ACC112 (cell line): ENCODE measurements at regions not wholly inside any gene's neighbourhood (a gene's known extent, or its start where the extent isn't known, plus 50 kb on each side); places are given as distances from the start of the nearest gene placed in this dataset.
A peak's percentile ranks its signal among the peaks of the same experiment; 100 is the strongest.
"Not testable (repeated sequence)": the region's sequence is repeated elsewhere in the genome, so short reads cannot be mapped to it uniquely, and the experiment has no call there.

Source experiments
- H2AFZ ChIP-seq: fragments of 200-600 bp; sonication (generic); one replicate; pipeline ENCODE4 v1.6.0; 2017; ENCODE audit warnings: antibody characterized with exemption, low read length; ENCODE audit not compliant: unreplicated experiment
- H3K27ac ChIP-seq: fragments of 200-600 bp; sonication (generic); 2 replicates; pipeline ENCODE4 v1.5.1; 2014; ENCODE audit warnings: low read depth, mild to moderate bottlenecking, antibody characterized with exemption, low read length, moderate library complexity
- H3K27me3 ChIP-seq: fragments of 200-600 bp; sonication (generic); 2 replicates; pipeline ENCODE4 v1.6.1; 2014; ENCODE audit warnings: mild to moderate bottlenecking, antibody characterized with exemption, low read length, moderate library complexity, mixed read lengths; ENCODE audit not compliant: insufficient read depth
- H3K36me3 ChIP-seq: fragments of 200-600 bp; sonication (generic); 2 replicates; pipeline ENCODE4 v1.6.1; 2016; ENCODE audit warnings: mild to moderate bottlenecking, antibody characterized with exemption, low read length, moderate library complexity, mixed read lengths; ENCODE audit not compliant: insufficient read depth
- H3K4me1 ChIP-seq: fragments of 200-600 bp; sonication (generic); one replicate; pipeline ENCODE4 v1.6.1; 2016; ENCODE audit warnings: low read length, mixed read lengths; ENCODE audit not compliant: insufficient read depth, unreplicated experiment, control insufficient read depth
- H3K4me3 ChIP-seq: fragments of 200-600 bp; sonication (generic); 2 replicates; pipeline ENCODE4 v1.5.1; 2014; ENCODE audit warnings: mild to moderate bottlenecking, low read depth, low read length
- H3K79me2 ChIP-seq: fragments of 200-600 bp; sonication (generic); one replicate; pipeline ENCODE4 v1.6.0; 2016; ENCODE audit warnings: low read length; ENCODE audit not compliant: control insufficient read depth, unreplicated experiment, insufficient read depth

DNA sequence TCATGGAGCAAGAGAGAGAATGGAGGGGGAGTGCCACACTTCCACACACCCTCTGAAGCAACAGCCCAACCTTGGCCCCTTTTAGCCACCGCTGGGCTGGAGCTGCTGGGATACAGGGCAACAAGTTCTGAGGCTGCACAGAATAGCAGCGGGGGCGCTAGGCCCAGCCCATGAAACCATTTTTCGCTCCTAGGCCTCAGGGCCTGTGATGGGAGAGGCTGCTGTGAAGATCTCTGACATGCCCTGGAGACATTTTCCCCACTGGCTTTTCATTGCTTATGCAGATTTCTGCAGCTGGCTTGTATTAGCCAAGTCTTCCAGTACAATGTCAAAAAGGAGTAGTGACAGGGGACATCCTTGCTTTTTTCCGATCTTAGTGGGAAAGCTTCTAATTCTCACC, 202.3 kb upstream of the B3GALT2 start:
- no peaks in the 10 kb centered on the region for H3K4me1 ChIP-seq
- H2AFZ ChIP-seq: no peak overlapping the region
- no peaks in the 10 kb centered on the region for H3K36me3 ChIP-seq
- H3K4me3 ChIP-seq: no peak overlapping the region
- H3K79me2 ChIP-seq: no peaks in the 10 kb centered on the region
- H3K27me3 ChIP-seq: no peaks in the 10 kb centered on the region
- no peak overlapping the region for H3K27ac ChIP-seq

- no peaks in the 10 kb centered on the region for H3K4me1 ChIP-seq
- H3K27me3 ChIP-seq: no peaks in the 10 kb centered on the region
These were observed 201.8 kb upstream of the B3GALT2 start for GRCh38 chr1:193388165-193388564.

DNA sequence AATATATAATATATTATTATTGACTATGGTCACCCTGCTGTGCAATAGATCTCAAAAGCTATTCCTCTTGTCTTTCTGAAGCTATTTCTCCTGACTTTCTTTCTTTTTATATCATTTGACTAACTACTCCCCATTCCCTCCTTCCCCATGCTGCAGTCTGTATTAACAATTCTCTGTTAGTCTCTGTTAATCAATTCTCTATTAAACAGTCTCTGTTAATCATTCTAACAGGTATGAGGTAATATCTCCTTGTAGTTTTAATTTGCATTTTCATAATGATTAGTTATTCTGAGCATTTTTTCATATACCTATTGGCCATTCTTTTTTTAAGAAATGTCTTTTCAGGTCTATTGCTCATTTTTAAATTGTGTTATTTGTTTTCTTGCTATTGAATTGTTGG, 201.0 kb upstream of the B3GALT2 start:
- Histone ChIP-seq H3K4me1 (no peaks in the 10 kb centered on the region), H3K79me2 (no peaks in the 10 kb centered on the region), H2AFZ (no peak overlapping the region), H3K36me3 (no peaks in the 10 kb centered on the region), H3K27ac (no peak overlapping the region), H3K4me3 (no peak overlapping the region), H3K27me3 (no peaks in the 10 kb centered on the region)

More at GRCh38 chr1:193388165-193388564, 201.8 kb upstream of the B3GALT2 start:
- no peak overlapping the region for H3K27ac ChIP-seq
- no peaks in the 10 kb centered on the region for H3K79me2 ChIP-seq
- H3K36me3 ChIP-seq: no peaks in the 10 kb centered on the region
- no peak overlapping the region for H2AFZ ChIP-seq
- no peak overlapping the region for H3K4me3 ChIP-seq

DNA sequence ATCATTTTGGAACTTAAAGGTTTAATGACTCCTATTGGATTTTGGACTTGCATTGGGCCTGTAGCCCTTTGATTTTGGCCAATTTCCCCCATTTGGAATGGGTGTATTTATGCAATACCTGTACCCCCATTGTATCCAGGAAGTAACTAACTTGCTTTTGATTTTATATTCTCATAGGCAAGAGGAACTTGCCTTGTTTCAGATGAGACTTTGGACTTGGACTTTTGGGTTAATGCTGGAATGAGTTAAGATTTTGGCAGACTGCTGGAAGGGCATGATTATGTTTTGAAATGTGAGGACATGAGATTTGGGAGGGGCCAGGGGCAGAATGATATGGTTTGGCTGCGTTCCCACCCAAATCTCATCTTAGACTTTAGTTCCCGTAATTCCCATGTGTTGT, 192.0 kb upstream of the B3GALT2 start:
- H2AFZ ChIP-seq, H3K36me3 ChIP-seq, H3K4me3 ChIP-seq, H3K79me2 ChIP-seq, H3K4me1 ChIP-seq, H3K27ac ChIP-seq, H3K27me3 ChIP-seq: not testable (repeated sequence)

GRCh38 chr1:193377472-193377871, 191.1 kb upstream of the B3GALT2 start:
- H3K79me2 ChIP-seq: no peaks in the 10 kb centered on the region
- H3K27ac ChIP-seq: no peak overlapping the region
- no peak overlapping the region for H2AFZ ChIP-seq
- no peaks in the 10 kb centered on the region for H3K4me1 ChIP-seq
- H3K4me3 ChIP-seq: no peak overlapping the region
- no peaks in the 10 kb centered on the region for H3K36me3 ChIP-seq
- no peaks in the 10 kb centered on the region for H3K27me3 ChIP-seq

DNA sequence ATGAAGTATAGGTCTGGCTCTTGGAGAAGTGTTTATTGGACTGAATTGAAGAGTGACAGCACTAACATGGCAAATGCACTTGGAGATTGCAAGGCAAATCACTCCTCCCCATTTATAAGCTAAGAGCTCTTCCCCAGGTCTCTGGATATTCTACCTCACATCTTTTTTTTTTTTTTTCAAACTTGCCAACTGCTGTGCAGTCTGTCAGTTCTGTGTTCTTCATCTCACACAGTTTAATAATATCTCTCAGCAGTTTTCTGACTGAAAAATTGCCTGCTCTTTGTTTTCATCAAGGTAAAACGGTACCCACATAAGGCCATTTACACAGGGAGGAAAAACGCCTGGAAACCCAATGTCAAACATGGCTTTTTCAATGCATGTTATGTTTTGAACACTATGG, 186.1 kb upstream of the B3GALT2 start:
- Histone ChIP-seq H3K79me2 (no peaks in the 10 kb centered on the region), H3K27ac (no peak overlapping the region), H3K4me3 (no peak overlapping the region), H3K36me3 (no peaks in the 10 kb centered on the region), H3K4me1 (peaks cover 5% of the 10 kb centered on the region), H3K27me3 (no peaks in the 10 kb centered on the region), H2AFZ (no peak overlapping the region)

DNA sequence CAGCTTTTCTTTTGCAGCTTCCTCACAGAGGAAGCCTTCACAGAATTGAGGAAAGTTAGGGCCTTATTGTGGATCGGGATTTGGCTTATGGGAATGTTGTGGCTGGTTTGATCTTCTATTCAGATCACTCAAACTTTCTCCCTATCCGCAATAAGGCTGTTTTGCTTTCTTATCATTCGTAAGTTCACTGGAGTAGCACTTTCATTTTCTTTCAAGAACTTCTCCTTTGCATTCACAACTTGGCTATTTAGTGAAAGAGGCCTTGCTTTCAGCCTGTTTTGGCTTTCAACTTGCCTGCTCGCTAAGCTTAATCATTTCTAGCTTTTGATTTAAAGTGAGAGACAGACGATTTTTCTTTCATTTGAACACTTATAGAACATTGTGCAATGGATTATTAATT, 181.9 kb upstream of the B3GALT2 start:
- peak overlapping the region; percentile 96 for H2AFZ ChIP-seq
- H3K27ac ChIP-seq: no peak overlapping the region
- peak overlapping the region; percentile 56 for H3K4me3 ChIP-seq
- H3K4me1 ChIP-seq: peaks cover 5% of the 10 kb centered on the region
- H3K36me3 ChIP-seq: no peaks in the 10 kb centered on the region
- H3K27me3 ChIP-seq: no peaks in the 10 kb centered on the region
- H3K79me2 ChIP-seq: no peaks in the 10 kb centered on the region

DNA sequence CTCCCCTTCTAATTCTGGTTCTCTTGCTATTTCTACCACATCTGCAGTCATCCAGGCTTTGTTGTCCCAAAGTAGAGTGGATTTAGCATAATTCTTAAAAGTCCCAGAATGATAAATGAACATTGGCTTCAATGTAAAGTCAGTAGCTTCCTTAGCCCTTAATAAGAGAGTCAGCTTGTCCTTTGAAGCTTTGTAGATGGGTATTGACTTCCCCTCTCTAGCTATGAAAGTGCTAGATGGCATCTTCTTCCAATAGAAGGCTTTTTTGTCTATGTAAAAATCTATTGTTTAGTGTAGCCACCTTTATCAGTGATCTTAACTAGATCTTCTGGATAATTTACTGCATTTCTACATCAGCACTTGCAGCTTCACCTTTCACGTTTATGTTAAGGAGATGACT, 181.4 kb upstream of the B3GALT2 start:
- H2AFZ ChIP-seq: peak overlapping the region; percentile 96
- H3K27me3 ChIP-seq: no peaks in the 10 kb centered on the region
- H3K36me3 ChIP-seq: no peaks in the 10 kb centered on the region
- H3K4me1 ChIP-seq: peaks cover 5% of the 10 kb centered on the region
- H3K79me2 ChIP-seq: no peaks in the 10 kb centered on the region
- H3K4me3 ChIP-seq: peak overlapping the region; percentile 56
- H3K27ac ChIP-seq: no peak overlapping the region

- Histone ChIP-seq H3K27ac (no peak overlapping the region), H3K4me3 (no peak overlapping the region), H2AFZ (no peak overlapping the region), H3K36me3 (no peaks in the 10 kb centered on the region), H3K4me1 (peaks cover 5% of the 10 kb centered on the region), H3K79me2 (no peaks in the 10 kb centered on the region), H3K27me3 (no peaks in the 10 kb centered on the region)
These were observed 180.5 kb upstream of the B3GALT2 start for GRCh38 chr1:193366764-193367507.

- H3K36me3 ChIP-seq: no peaks in the 10 kb centered on the region
- H3K27ac ChIP-seq: no peak overlapping the region
- no peaks in the 10 kb centered on the region for H3K79me2 ChIP-seq
- peaks cover 5% of the 10 kb centered on the region for H3K4me1 ChIP-seq
- H3K4me3 ChIP-seq: no peak overlapping the region
- no peak overlapping the region for H2AFZ ChIP-seq
- no peaks in the 10 kb centered on the region for H3K27me3 ChIP-seq
These were observed 179.6 kb upstream of the B3GALT2 start for GRCh38 chr1:193365966-193366365.

- H3K36me3 ChIP-seq: no peaks in the 10 kb centered on the region
- no peaks in the 10 kb centered on the region for H3K79me2 ChIP-seq
- peaks cover 10% of the 10 kb centered on the region for H3K4me1 ChIP-seq
- no peaks in the 10 kb centered on the region for H3K27me3 ChIP-seq
- H3K27ac ChIP-seq: no peak overlapping the region
- no peak overlapping the region for H3K4me3 ChIP-seq
- no peak overlapping the region for H2AFZ ChIP-seq
These were observed 173.2 kb upstream of the B3GALT2 start for GRCh38 chr1:193359631-193360030.
